ENCODE measurements at regions not wholly inside any gene's neighbourhood (a gene's known extent, or its start where the extent isn't known, plus 50 kb on each side); places are given as distances from the start of the nearest gene placed in this dataset.
"Not testable (repeated sequence)": the region's sequence is repeated elsewhere in the genome, so short reads cannot be mapped to it uniquely, and the experiment has no call there.

GRCh38 chr4:188934320-188934962 lies 795.2 kb downstream of the TRIML1 start:
- H3K36me3 Mint-ChIP-seq (ENCODE audit: low read depth): no peaks in the 10 kb centered on the region
- no peak for DNase-seq
- no peak overlapping the region for H3K4me3 Mint-ChIP-seq
- no peaks in the 10 kb centered on the region for H3K27me3 Mint-ChIP-seq
- H3K4me1 Mint-ChIP-seq: no peaks in the 10 kb centered on the region
- no peaks in the 10 kb centered on the region for H3K9me3 ChIP-seq (ENCODE audit: control insufficient read depth, low read length, poor library complexity, severe bottlenecking)
- no peak for ATAC-seq
- no peak overlapping the region for H3K27ac Mint-ChIP-seq

- DNase-seq (no peak), ATAC-seq (no peak)
- H3K27ac Mint-ChIP-seq: no peak overlapping the region
- no peaks in the 10 kb centered on the region for H3K36me3 Mint-ChIP-seq (ENCODE audit: low read depth)
- H3K4me1 Mint-ChIP-seq: no peaks in the 10 kb centered on the region
- H3K4me3 Mint-ChIP-seq: no peak overlapping the region
- H3K27me3 Mint-ChIP-seq: no peaks in the 10 kb centered on the region
- H3K9me3 ChIP-seq (ENCODE audit: control insufficient read depth, low read length, poor library complexity, severe bottlenecking): no peaks in the 10 kb centered on the region
Observed at GRCh38 chr4:188941524-188942119, 802.4 kb downstream of the TRIML1 start.

GRCh38 chr4:188942606-188943005 lies 803.4 kb downstream of the TRIML1 start:
- no peak for ATAC-seq
- no peak overlapping the region for H3K27ac Mint-ChIP-seq
- no peak overlapping the region for H3K4me3 Mint-ChIP-seq
- no peaks in the 10 kb centered on the region for H3K9me3 ChIP-seq (ENCODE audit: control insufficient read depth, low read length, poor library complexity, severe bottlenecking)
- no peaks in the 10 kb centered on the region for H3K36me3 Mint-ChIP-seq (ENCODE audit: low read depth)
- no peaks in the 10 kb centered on the region for H3K27me3 Mint-ChIP-seq
- no peak for DNase-seq
- H3K4me1 Mint-ChIP-seq: no peaks in the 10 kb centered on the region

- Mint-ChIP-seq H3K27ac (no peak overlapping the region), H3K4me1 (no peaks in the 10 kb centered on the region), H3K27me3 (no peaks in the 10 kb centered on the region), H3K36me3 (ENCODE audit: low read depth) (no peaks in the 10 kb centered on the region), H3K4me3 (no peak overlapping the region)
- H3K9me3 ChIP-seq (ENCODE audit: control insufficient read depth, low read length, poor library complexity, severe bottlenecking): no peaks in the 10 kb centered on the region
- ATAC-seq: no peak
- no peak for DNase-seq
Observed at GRCh38 chr4:188949596-188949995, 810.4 kb downstream of the TRIML1 start.

GRCh38 chr4:188955066-188955465 lies 815.8 kb downstream of the TRIML1 start:
- Mint-ChIP-seq H3K27me3 (no peaks in the 10 kb centered on the region), H3K4me3 (no peak overlapping the region), H3K27ac (no peak overlapping the region), H3K4me1 (no peaks in the 10 kb centered on the region), H3K36me3 (ENCODE audit: low read depth) (no peaks in the 10 kb centered on the region)
- ATAC-seq: no peak
- no peaks in the 10 kb centered on the region for H3K9me3 ChIP-seq (ENCODE audit: control insufficient read depth, low read length, poor library complexity, severe bottlenecking)
- no peak for DNase-seq

GRCh38 chr4:188956566-188956965 lies 817.3 kb downstream of the TRIML1 start:
- no peak for DNase-seq
- ATAC-seq: no peak
- Mint-ChIP-seq H3K27me3 (no peaks in the 10 kb centered on the region), H3K4me1 (no peaks in the 10 kb centered on the region), H3K36me3 (ENCODE audit: low read depth) (no peaks in the 10 kb centered on the region), H3K4me3 (no peak overlapping the region), H3K27ac (no peak overlapping the region)
- no peaks in the 10 kb centered on the region for H3K9me3 ChIP-seq (ENCODE audit: control insufficient read depth, low read length, poor library complexity, severe bottlenecking)

- no peak overlapping the region for H3K27ac Mint-ChIP-seq
- no peaks in the 10 kb centered on the region for H3K9me3 ChIP-seq (ENCODE audit: control insufficient read depth, low read length, poor library complexity, severe bottlenecking)
- H3K27me3 Mint-ChIP-seq: no peaks in the 10 kb centered on the region
- no peak overlapping the region for H3K4me3 Mint-ChIP-seq
- ATAC-seq: no peak
- no peak for DNase-seq
- no peaks in the 10 kb centered on the region for H3K4me1 Mint-ChIP-seq
- H3K36me3 Mint-ChIP-seq (ENCODE audit: low read depth): no peaks in the 10 kb centered on the region
Observed at GRCh38 chr4:188958346-188958745, 819.1 kb downstream of the TRIML1 start.

- H3K36me3 Mint-ChIP-seq (ENCODE audit: low read depth): no peaks in the 10 kb centered on the region
- no peak for ATAC-seq
- no peaks in the 10 kb centered on the region for H3K9me3 ChIP-seq (ENCODE audit: control insufficient read depth, low read length, poor library complexity, severe bottlenecking)
- no peak overlapping the region for H3K27ac Mint-ChIP-seq
- no peaks in the 10 kb centered on the region for H3K4me1 Mint-ChIP-seq
- H3K4me3 Mint-ChIP-seq: no peak overlapping the region
- DNase-seq: no peak
- H3K27me3 Mint-ChIP-seq: no peaks in the 10 kb centered on the region
Observed at GRCh38 chr4:188959424-188959823, 820.2 kb downstream of the TRIML1 start.

- no peaks in the 10 kb centered on the region for H3K9me3 ChIP-seq (ENCODE audit: control insufficient read depth, low read length, poor library complexity, severe bottlenecking)
- Mint-ChIP-seq H3K4me1 (no peaks in the 10 kb centered on the region), H3K4me3 (no peak overlapping the region), H3K27me3 (no peaks in the 10 kb centered on the region), H3K27ac (no peak overlapping the region), H3K36me3 (ENCODE audit: low read depth) (no peaks in the 10 kb centered on the region)
- no peak for ATAC-seq
- DNase-seq: no peak
Observed at GRCh38 chr4:188960411-188961093, 821.3 kb downstream of the TRIML1 start.

- DNase-seq (no peak), ATAC-seq (no peak)
- H3K36me3 Mint-ChIP-seq (ENCODE audit: low read depth): no peaks in the 10 kb centered on the region
- H3K4me3 Mint-ChIP-seq: no peak overlapping the region
- peaks cover 4% of the 10 kb centered on the region for H3K9me3 ChIP-seq (ENCODE audit: control insufficient read depth, low read length, poor library complexity, severe bottlenecking)
- no peak overlapping the region for H3K27ac Mint-ChIP-seq
- no peaks in the 10 kb centered on the region for H3K27me3 Mint-ChIP-seq
- no peaks in the 10 kb centered on the region for H3K4me1 Mint-ChIP-seq
Observed at GRCh38 chr4:188971125-188971524, 831.9 kb downstream of the TRIML1 start.

- ATAC-seq: no peak
- H3K27me3 Mint-ChIP-seq: no peaks in the 10 kb centered on the region
Observed at GRCh38 chr4:188975271-188975670, 836.0 kb downstream of the TRIML1 start.

GRCh38 chr4:188976644-188977115 lies 837.4 kb downstream of the TRIML1 start:
- peaks cover 4% of the 10 kb centered on the region for H3K9me3 ChIP-seq (ENCODE audit: control insufficient read depth, low read length, poor library complexity, severe bottlenecking)
- no peak for DNase-seq
- Mint-ChIP-seq H3K4me3 (no peak overlapping the region), H3K27ac (no peak overlapping the region), H3K36me3 (ENCODE audit: low read depth) (no peaks in the 10 kb centered on the region), H3K27me3 (no peaks in the 10 kb centered on the region), H3K4me1 (no peaks in the 10 kb centered on the region)
- no peak for ATAC-seq

More at GRCh38 chr4:188975271-188975670, 836.0 kb downstream of the TRIML1 start:
- peaks cover 4% of the 10 kb centered on the region for H3K9me3 ChIP-seq (ENCODE audit: control insufficient read depth, low read length, poor library complexity, severe bottlenecking)
- DNase-seq: no peak
- no peak overlapping the region for H3K4me3 Mint-ChIP-seq
- H3K27ac Mint-ChIP-seq: no peak overlapping the region
- no peaks in the 10 kb centered on the region for H3K36me3 Mint-ChIP-seq (ENCODE audit: low read depth)
- H3K4me1 Mint-ChIP-seq: no peaks in the 10 kb centered on the region

GRCh38 chr4:188977232-188977631 lies 838.0 kb downstream of the TRIML1 start:
- not testable (repeated sequence) for H3K27ac Mint-ChIP-seq; H3K27me3 Mint-ChIP-seq; H3K9me3 ChIP-seq (ENCODE audit: control insufficient read depth, low read length, poor library complexity, severe bottlenecking); DNase-seq; H3K4me1 Mint-ChIP-seq; H3K36me3 Mint-ChIP-seq (ENCODE audit: low read depth); H3K4me3 Mint-ChIP-seq; ATAC-seq

GRCh38 chr4:188984518-188984917 lies 845.3 kb downstream of the TRIML1 start:
- no peaks in the 10 kb centered on the region for H3K36me3 Mint-ChIP-seq (ENCODE audit: low read depth)
- no peaks in the 10 kb centered on the region for H3K27me3 Mint-ChIP-seq
- H3K4me3 Mint-ChIP-seq: no peak overlapping the region
- no peaks in the 10 kb centered on the region for H3K9me3 ChIP-seq (ENCODE audit: control insufficient read depth, low read length, poor library complexity, severe bottlenecking)
- DNase-seq: no peak
- no peak overlapping the region for H3K27ac Mint-ChIP-seq
- no peak for ATAC-seq
- no peaks in the 10 kb centered on the region for H3K4me1 Mint-ChIP-seq

All from T-helper 17 cell (primary cell).